ENCODE measurements at regions not wholly inside any gene's neighbourhood (a gene's known extent, or its start where the extent isn't known, plus 50 kb on each side); places are given as distances from the start of the nearest gene placed in this dataset.

GRCh38 chr2:196224756-196225155 is 53.4 kb upstream of the STK17B start:
- no peak for DNase-seq

GRCh38 chr2:196225213-196225612 is 53.8 kb upstream of the STK17B start:
- DNase-seq = no peak

- no peak for DNase-seq
Observed at GRCh38 chr2:196226058-196226706, 54.8 kb upstream of the STK17B start.

GRCh38 chr2:196226707-196227065 is 55.3 kb upstream of the STK17B start:
- DNase-seq = no peak

- no peak for DNase-seq
Observed at GRCh38 chr2:196229013-196229412, 57.6 kb upstream of the STK17B start.

GRCh38 chr2:196230061-196230854 is 58.9 kb upstream of the STK17B start:
- DNase-seq = no peak

GRCh38 chr2:196233021-196233804 is 61.8 kb upstream of the STK17B start:
- no peak for DNase-seq

- no peak for DNase-seq
Observed at GRCh38 chr2:196233805-196234475, 62.6 kb upstream of the STK17B start.

GRCh38 chr2:196234672-196235071 is 63.3 kb upstream of the STK17B start:
- no peak for DNase-seq

- no peak for DNase-seq
Observed at GRCh38 chr2:196238836-196239380, 67.5 kb upstream of the STK17B start.

GRCh38 chr2:196239622-196240587 is 68.5 kb upstream of the STK17B start:
- no peak for DNase-seq

GRCh38 chr2:196241175-196241574 is 69.8 kb upstream of the STK17B start:
- no peak for DNase-seq

GRCh38 chr2:196242131-196242620 is 70.8 kb upstream of the STK17B start:
- DNase-seq = no peak

- DNase-seq = no peak
Observed at GRCh38 chr2:196244516-196244915, 73.1 kb upstream of the STK17B start.

GRCh38 chr2:196244966-196245365 is 73.6 kb upstream of the STK17B start:
- no peak for DNase-seq

GRCh38 chr2:196245378-196246140 is 74.2 kb upstream of the STK17B start:
- DNase-seq = no peak

- no peak for DNase-seq
Observed at GRCh38 chr2:196247114-196247975, 76.0 kb upstream of the STK17B start.

- DNase-seq = no peak
Observed at GRCh38 chr2:196247976-196248280, 76.5 kb upstream of the STK17B start.

GRCh38 chr2:196248467-196249094 is 77.2 kb upstream of the STK17B start:
- DNase-seq = no peak

Data from NCI-H526 (cell line).